Activated CD4-positive, alpha-beta T cell treated with anti-CD3 and anti-CD28 coated beads, Interleukin-2, amount 10 ng/mL, durations not matched to agents 7 days and 5 days (primary cell): ENCODE measurements at regions not wholly inside any gene's neighbourhood (a gene's known extent, or its start where the extent isn't known, plus 50 kb on each side); places are given as distances from the start of the nearest gene placed in this dataset.
"Not testable (repeated sequence)": the region's sequence is repeated elsewhere in the genome, so short reads cannot be mapped to it uniquely, and the experiment has no call there.

Experiments
- CTCF ChIA-PET: fragments of 350-600 bp; sonication (Branson Sonifier 250); formaldehyde crosslinking; loops from one replicate; lab custom pipeline; 2021; ENCODE audit warnings: antibody characterized with exemption; lab: Charles Lee
- POLR2A ChIA-PET: fragments of 350-600 bp; sonication (Branson Sonifier 250); formaldehyde crosslinking; loops from one replicate; lab custom pipeline; 2021; ENCODE audit warnings: antibody characterized with exemption; lab: Charles Lee
- DNase-seq: peaks from one replicate; pipeline ENCODE4 v3.0.0-alpha.2; 2020
- H3K27ac Mint-ChIP-seq: one replicate; pipeline ENCODE4 v1.8.0; 2021; ENCODE audit warnings: mild to moderate bottlenecking, moderate library complexity, mixed read lengths
- H3K27me3 Mint-ChIP-seq: one replicate; pipeline ENCODE4 v1.8.0; 2021; ENCODE audit warnings: mixed read lengths
- H3K36me3 Mint-ChIP-seq: one replicate; pipeline ENCODE4 v1.8.0; 2021; ENCODE audit warnings: low read depth, mixed read lengths
- H3K4me1 Mint-ChIP-seq: one replicate; pipeline ENCODE4 v1.8.0; 2021; ENCODE audit warnings: mixed read lengths
- H3K4me3 Mint-ChIP-seq: one replicate; pipeline ENCODE4 v1.8.0; 2021; ENCODE audit warnings: mild to moderate bottlenecking, moderate library complexity, mixed read lengths
- H3K9me3 Mint-ChIP-seq: one replicate; pipeline ENCODE4 v1.8.0; 2021; ENCODE audit warnings: mixed read lengths

- no peak for DNase-seq
- no peak overlapping the region for H3K27ac Mint-ChIP-seq
- peaks cover 2% of the 10 kb centered on the region for H3K9me3 Mint-ChIP-seq
- no peaks in the 10 kb centered on the region for H3K27me3 Mint-ChIP-seq
- H3K4me3 Mint-ChIP-seq: no peak overlapping the region
- ChIA-PET POLR2A (interaction anchor here (0.7 kb wide), 1 partner anchor 154 kb away, joined by 4 read pairs; no protein-coding TSS in a partner anchor), CTCF (no interaction called here)
- H3K4me1 Mint-ChIP-seq: peaks cover 9% of the 10 kb centered on the region
- H3K36me3 Mint-ChIP-seq: peaks cover 57% of the 10 kb centered on the region
These were observed 89.0 kb downstream of the SEPTIN7 start for GRCh38 chr7:35889870-35890269.

GRCh38 chr7:35891004-35891830, 90.4 kb downstream of the SEPTIN7 start:
- peaks cover 50% of the 10 kb centered on the region for H3K36me3 Mint-ChIP-seq
- H3K27ac Mint-ChIP-seq: no peak overlapping the region
- H3K4me3 Mint-ChIP-seq: no peak overlapping the region
- DNase-seq: no peak
- peaks cover 10% of the 10 kb centered on the region for H3K4me1 Mint-ChIP-seq
- POLR2A ChIA-PET: no interaction called here
- CTCF ChIA-PET: interaction anchor here (0.6 to 1.6 kb wide), 4 partner anchors 12 to 183 kb away, joined by 3 to 4 read pairs (median 3); no protein-coding TSS in a partner anchor
- H3K9me3 Mint-ChIP-seq: peaks cover 2% of the 10 kb centered on the region
- H3K27me3 Mint-ChIP-seq: no peaks in the 10 kb centered on the region

GRCh38 chr7:35893649-35894048, 92.8 kb downstream of the SEPTIN7 start:
- CTCF ChIA-PET: no interaction called here
- H3K36me3 Mint-ChIP-seq: peaks cover 42% of the 10 kb centered on the region
- H3K27ac Mint-ChIP-seq: no peak overlapping the region
- POLR2A ChIA-PET: no interaction called here
- H3K9me3 Mint-ChIP-seq: peaks cover 2% of the 10 kb centered on the region
- DNase-seq: no peak
- no peaks in the 10 kb centered on the region for H3K27me3 Mint-ChIP-seq
- no peak overlapping the region for H3K4me3 Mint-ChIP-seq
- peaks cover 14% of the 10 kb centered on the region for H3K4me1 Mint-ChIP-seq

- peaks cover 12% of the 10 kb centered on the region for H3K4me1 Mint-ChIP-seq
- H3K27me3 Mint-ChIP-seq: no peaks in the 10 kb centered on the region
- no peak for DNase-seq
- H3K4me3 Mint-ChIP-seq: no peak overlapping the region
- ChIA-PET CTCF (no interaction called here), POLR2A (no interaction called here)
- H3K36me3 Mint-ChIP-seq: peaks cover 35% of the 10 kb centered on the region
- H3K27ac Mint-ChIP-seq: no peak overlapping the region
- H3K9me3 Mint-ChIP-seq: peaks cover 2% of the 10 kb centered on the region
These were observed 93.9 kb downstream of the SEPTIN7 start for GRCh38 chr7:35894721-35895120.

GRCh38 chr7:35900651-35901050, 99.8 kb downstream of the SEPTIN7 start:
- CTCF ChIA-PET: no interaction called here
- peaks cover 4% of the 10 kb centered on the region for H3K4me1 Mint-ChIP-seq
- no peak overlapping the region for H3K27ac Mint-ChIP-seq

GRCh38 chr7:35905555-35905954, 104.7 kb downstream of the SEPTIN7 start:
- CTCF ChIA-PET: interaction anchor here (1.3 kb wide), 1 partner anchor 14 kb away, joined by 3 read pairs; no protein-coding TSS in a partner anchor
- Mint-ChIP-seq H3K27me3 (no peaks in the 10 kb centered on the region), H3K36me3 (peaks cover 28% of the 10 kb centered on the region), H3K9me3 (no peaks in the 10 kb centered on the region), H3K4me1 (no peaks in the 10 kb centered on the region), H3K27ac (no peak overlapping the region), H3K4me3 (no peak overlapping the region)
- DNase-seq: no peak
- POLR2A ChIA-PET: no interaction called here

More at GRCh38 chr7:35900651-35901050, 99.8 kb downstream of the SEPTIN7 start:
- Mint-ChIP-seq H3K27me3 (no peaks in the 10 kb centered on the region), H3K4me3 (no peak overlapping the region), H3K36me3 (peaks cover 39% of the 10 kb centered on the region), H3K9me3 (no peaks in the 10 kb centered on the region)
- POLR2A ChIA-PET: no interaction called here
- no peak for DNase-seq

GRCh38 chr7:35906191-35906908, 105.5 kb downstream of the SEPTIN7 start:
- Mint-ChIP-seq H3K9me3 (no peaks in the 10 kb centered on the region), H3K27ac (no peak overlapping the region), H3K36me3 (peaks cover 28% of the 10 kb centered on the region), H3K4me3 (no peak overlapping the region), H3K4me1 (no peaks in the 10 kb centered on the region), H3K27me3 (no peaks in the 10 kb centered on the region)
- peak; percentile 79 for DNase-seq
- ChIA-PET CTCF (interaction anchor here (0.9 to 1.2 kb wide), 3 partner anchors 211 to 382 kb away, joined by 3 read pairs; no protein-coding TSS in a partner anchor), POLR2A (no interaction called here)

GRCh38 chr7:35908331-35909216, 107.7 kb downstream of the SEPTIN7 start:
- POLR2A ChIA-PET: no interaction called here

GRCh38 chr7:35909870-35910357, 109.1 kb downstream of the SEPTIN7 start:
- Mint-ChIP-seq H3K36me3 (peaks cover 20% of the 10 kb centered on the region), H3K27me3 (no peaks in the 10 kb centered on the region), H3K4me1 (no peaks in the 10 kb centered on the region), H3K27ac (peak overlapping the region; percentile 54), H3K4me3 (no peak overlapping the region), H3K9me3 (peaks cover 4% of the 10 kb centered on the region)
- CTCF ChIA-PET: no interaction called here
- POLR2A ChIA-PET: no interaction called here
- no peak for DNase-seq

More at GRCh38 chr7:35908331-35909216, 107.7 kb downstream of the SEPTIN7 start:
- Mint-ChIP-seq H3K4me1 (no peaks in the 10 kb centered on the region), H3K27me3 (no peaks in the 10 kb centered on the region), H3K9me3 (peaks cover 4% of the 10 kb centered on the region), H3K27ac (no peak overlapping the region), H3K36me3 (peaks cover 24% of the 10 kb centered on the region), H3K4me3 (no peak overlapping the region)
- DNase-seq: no peak
- CTCF ChIA-PET: interaction anchor here (0.6 kb wide), 1 partner anchor 265 kb away, joined by 3 read pairs; no protein-coding TSS in a partner anchor

- POLR2A ChIA-PET, CTCF ChIA-PET, H3K9me3 Mint-ChIP-seq, H3K27me3 Mint-ChIP-seq, DNase-seq, H3K4me1 Mint-ChIP-seq, H3K4me3 Mint-ChIP-seq, H3K27ac Mint-ChIP-seq: not testable (repeated sequence)
- H3K36me3 Mint-ChIP-seq: peaks cover 16% of the 10 kb centered on the region
These were observed 109.8 kb downstream of the SEPTIN7 start for GRCh38 chr7:35910621-35911020.

GRCh38 chr7:35913350-35913749, 112.5 kb downstream of the SEPTIN7 start:
- H3K27me3 Mint-ChIP-seq, POLR2A ChIA-PET, H3K9me3 Mint-ChIP-seq, H3K27ac Mint-ChIP-seq, CTCF ChIA-PET, H3K4me1 Mint-ChIP-seq, DNase-seq, H3K4me3 Mint-ChIP-seq: not testable (repeated sequence)
- peaks cover 13% of the 10 kb centered on the region for H3K36me3 Mint-ChIP-seq

GRCh38 chr7:35914214-35914613, 113.4 kb downstream of the SEPTIN7 start:
- DNase-seq, H3K9me3 Mint-ChIP-seq, H3K4me1 Mint-ChIP-seq, H3K27ac Mint-ChIP-seq, POLR2A ChIA-PET, H3K27me3 Mint-ChIP-seq, CTCF ChIA-PET, H3K4me3 Mint-ChIP-seq: not testable (repeated sequence)
- peaks cover 13% of the 10 kb centered on the region for H3K36me3 Mint-ChIP-seq
